Endodermal cell (in vitro differentiated cells): ENCODE measurements at regions not wholly inside any gene's neighbourhood (a gene's known extent, or its start where the extent isn't known, plus 50 kb on each side); places are given as distances from the start of the nearest gene placed in this dataset.

ENCODE experiments used
- DNase-seq: peaks from one replicate; pipeline ENCODE4 v3.0.0-alpha.2; 2017
- H3K27ac ChIP-seq: 2 replicates; pipeline ENCODE4 v1.5.1; 2013; ENCODE audit warnings: mild to moderate bottlenecking, low read depth, low read length, moderate library complexity
- H3K27me3 ChIP-seq: 2 replicates; pipeline ENCODE4 v1.6.1; 2013; ENCODE audit warnings: mild to moderate bottlenecking, low read length, moderate library complexity; ENCODE audit not compliant: insufficient read depth, control insufficient read depth, poor library complexity, severe bottlenecking
- H3K36me3 ChIP-seq: 2 replicates; pipeline ENCODE4 v1.7.0; 2013; ENCODE audit warnings: mild to moderate bottlenecking, low read length, moderate library complexity; ENCODE audit not compliant: control insufficient read depth, insufficient read depth
- H3K4me1 ChIP-seq: one replicate; pipeline ENCODE4 v1.7.0; 2013; ENCODE audit warnings: low read length; ENCODE audit not compliant: control insufficient read depth, insufficient read depth
- H3K4me3 ChIP-seq: 2 replicates; pipeline ENCODE4 v1.5.1; 2013; ENCODE audit warnings: mild to moderate bottlenecking, low read length, moderate library complexity
- H3K9ac ChIP-seq: 2 replicates; pipeline ENCODE4 v1.6.1; 2013; ENCODE audit warnings: mild to moderate bottlenecking, low read length, moderate library complexity; ENCODE audit not compliant: poor library complexity, severe bottlenecking; ENCODE audit errors: extremely low read depth
- H3K9me3 ChIP-seq: 2 replicates; pipeline ENCODE4 v1.6.1; 2013; ENCODE audit warnings: mild to moderate bottlenecking, low read length, moderate library complexity; ENCODE audit not compliant: control insufficient read depth
- H3K27ac Mint-ChIP-seq: 2 replicates; pipeline ENCODE4 v1.8.0; 2020; ENCODE audit warnings: mixed read lengths
- H3K27me3 Mint-ChIP-seq: 2 replicates; pipeline ENCODE4 v1.8.0; 2021; ENCODE audit warnings: mild to moderate bottlenecking, mixed read lengths; ENCODE audit not compliant: insufficient read depth
- H3K36me3 Mint-ChIP-seq: 2 replicates; pipeline ENCODE4 v1.8.0; 2020; ENCODE audit warnings: low read depth, mixed read lengths
- H3K4me1 Mint-ChIP-seq: 2 replicates; pipeline ENCODE4 v1.8.0; 2020; ENCODE audit warnings: mixed read lengths
- H3K4me3 Mint-ChIP-seq: 2 replicates; pipeline ENCODE4 v1.8.0; 2020; ENCODE audit warnings: mild to moderate bottlenecking, moderate library complexity, mixed read lengths
- H3K9me3 Mint-ChIP-seq: 2 replicates; pipeline ENCODE4 v1.8.0; 2020; ENCODE audit warnings: mild to moderate bottlenecking, mixed read lengths
- WGBS, 2 experiments: methylation state at CpG; one replicate each; pipeline versions ENCODE4 v1.1.5 to v1.1.7; 2013; ENCODE audit warnings: missing lambda C conversion rate in 2 of 2, mixed read lengths in 1 of 2; ENCODE audit not compliant: insufficient coverage in 1 of 2, insufficient read length in 1 of 2; 5-methylcytosine and 5-hydroxymethylcytosine counted together
- TF ChIP-seq, protein P1 (sequence below): fragments of 200-600 bp; sonication (generic); conservative IDR thresholded peaks from 2 replicates; pipeline ENCODE4 v1.5.0; 2021; ENCODE audit warnings: antibody characterized with exemption, mild to moderate bottlenecking

DNA sequence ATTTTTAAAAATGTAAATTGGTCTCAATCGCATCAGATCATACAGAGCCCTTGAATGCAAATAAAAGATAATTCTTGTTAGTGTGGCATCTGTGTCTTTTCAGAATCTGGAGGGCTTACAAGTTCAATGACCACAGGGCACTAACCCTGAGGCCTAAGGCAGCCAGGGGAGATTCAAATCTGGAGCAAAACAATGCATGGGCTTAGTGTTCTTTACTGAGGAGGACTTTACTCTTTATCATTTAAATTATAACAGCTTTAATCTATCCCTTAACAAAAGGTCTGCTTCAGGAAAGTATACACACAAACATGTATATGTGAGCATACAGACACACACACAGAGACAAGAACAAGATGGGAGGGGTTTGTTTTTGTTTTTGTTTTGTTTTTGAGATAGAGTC, 51.0 kb upstream of the NSUN7 start:
- TF ChIP-seq, protein P1, sequence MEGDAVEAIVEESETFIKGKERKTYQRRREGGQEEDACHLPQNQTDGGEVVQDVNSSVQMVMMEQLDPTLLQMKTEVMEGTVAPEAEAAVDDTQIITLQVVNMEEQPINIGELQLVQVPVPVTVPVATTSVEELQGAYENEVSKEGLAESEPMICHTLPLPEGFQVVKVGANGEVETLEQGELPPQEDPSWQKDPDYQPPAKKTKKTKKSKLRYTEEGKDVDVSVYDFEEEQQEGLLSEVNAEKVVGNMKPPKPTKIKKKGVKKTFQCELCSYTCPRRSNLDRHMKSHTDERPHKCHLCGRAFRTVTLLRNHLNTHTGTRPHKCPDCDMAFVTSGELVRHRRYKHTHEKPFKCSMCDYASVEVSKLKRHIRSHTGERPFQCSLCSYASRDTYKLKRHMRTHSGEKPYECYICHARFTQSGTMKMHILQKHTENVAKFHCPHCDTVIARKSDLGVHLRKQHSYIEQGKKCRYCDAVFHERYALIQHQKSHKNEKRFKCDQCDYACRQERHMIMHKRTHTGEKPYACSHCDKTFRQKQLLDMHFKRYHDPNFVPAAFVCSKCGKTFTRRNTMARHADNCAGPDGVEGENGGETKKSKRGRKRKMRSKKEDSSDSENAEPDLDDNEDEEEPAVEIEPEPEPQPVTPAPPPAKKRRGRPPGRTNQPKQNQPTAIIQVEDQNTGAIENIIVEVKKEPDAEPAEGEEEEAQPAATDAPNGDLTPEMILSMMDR = no peak
- Histone ChIP-seq H3K9ac (no peak overlapping the region), H3K36me3 (no peaks in the 10 kb centered on the region), H3K9me3 (no peaks in the 10 kb centered on the region), H3K27ac (no peak overlapping the region), H3K4me1 (no peaks in the 10 kb centered on the region), H3K4me3 (no peak overlapping the region), H3K27me3 (no peaks in the 10 kb centered on the region)
- DNase-seq = no peak
- H3K9me3 Mint-ChIP-seq = no peaks in the 10 kb centered on the region
- 83 to 92% methylated on average over 1 of the region's 1 CpG for WGBS, 2 experiments
- H3K4me3 Mint-ChIP-seq = no peak overlapping the region
- no peak overlapping the region for H3K27ac Mint-ChIP-seq
- H3K27me3 Mint-ChIP-seq = no peaks in the 10 kb centered on the region
- H3K4me1 Mint-ChIP-seq = peaks cover 9% of the 10 kb centered on the region
- no peaks in the 10 kb centered on the region for H3K36me3 Mint-ChIP-seq

DNA sequence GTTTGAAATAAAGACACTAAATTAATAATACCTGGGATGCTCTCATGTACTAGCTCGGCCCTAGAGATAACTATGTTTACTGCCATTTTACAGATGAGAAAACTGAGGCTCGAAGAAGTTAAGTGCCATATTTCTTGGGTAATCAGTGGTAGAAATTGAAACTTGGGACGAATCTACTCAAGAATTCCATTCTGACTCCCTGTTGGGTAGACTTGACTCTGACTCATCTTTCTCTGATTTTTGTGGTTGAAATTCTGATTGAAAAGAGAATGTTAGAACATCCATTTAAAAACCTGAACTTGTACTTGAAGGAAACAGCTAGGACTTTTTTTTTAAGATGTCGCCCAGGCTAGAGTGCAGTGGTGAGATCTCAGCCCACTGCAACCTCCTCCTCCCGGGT, 50.1 kb upstream of the NSUN7 start:
- Histone ChIP-seq H3K27me3 (no peaks in the 10 kb centered on the region), H3K9me3 (no peaks in the 10 kb centered on the region), H3K36me3 (no peaks in the 10 kb centered on the region), H3K9ac (no peak overlapping the region), H3K27ac (no peak overlapping the region), H3K4me3 (no peak overlapping the region), H3K4me1 (no peaks in the 10 kb centered on the region)
- H3K27ac Mint-ChIP-seq = no peak overlapping the region
- TF ChIP-seq, protein P1 = no peak
- no peak for DNase-seq
- no peaks in the 10 kb centered on the region for H3K9me3 Mint-ChIP-seq
- H3K4me3 Mint-ChIP-seq = no peak overlapping the region
- no peaks in the 10 kb centered on the region for H3K27me3 Mint-ChIP-seq
- 91 to 95% methylated on average over 5 of the region's 5 CpGs for WGBS, 2 experiments
- H3K4me1 Mint-ChIP-seq = peaks cover 4% of the 10 kb centered on the region
- no peaks in the 10 kb centered on the region for H3K36me3 Mint-ChIP-seq
